Hepatocyte (in vitro differentiated cells): ENCODE measurements at regions not wholly inside any gene's neighbourhood (a gene's known extent, or its start where the extent isn't known, plus 50 kb on each side); places are given as distances from the start of the nearest gene placed in this dataset.

Experiments used
- CTCF ChIP-seq: fragments of 200-600 bp; sonication (generic); IDR thresholded peaks from 2 replicates; pipeline ENCODE4 v1.5.1; 2016; ENCODE audit warnings: antibody characterized with exemption, mild to moderate bottlenecking; ENCODE audit not compliant: poor library complexity
- EZH2 ChIP-seq: fragments of 200-600 bp; sonication (generic); IDR thresholded peaks from 2 replicates; pipeline ENCODE4 v1.6.1; 2016; ENCODE audit warnings: antibody characterized with exemption, mild to moderate bottlenecking, borderline replicate concordance
- EZH2phosphoT487 ChIP-seq: fragments of 200-600 bp; sonication (generic); IDR thresholded peaks from one replicate; pipeline ENCODE4 v1.6.1; 2018; ENCODE audit warnings: antibody characterized with exemption, mild to moderate bottlenecking, low read depth, moderate library complexity; ENCODE audit not compliant: unreplicated experiment, severe bottlenecking

DNA sequence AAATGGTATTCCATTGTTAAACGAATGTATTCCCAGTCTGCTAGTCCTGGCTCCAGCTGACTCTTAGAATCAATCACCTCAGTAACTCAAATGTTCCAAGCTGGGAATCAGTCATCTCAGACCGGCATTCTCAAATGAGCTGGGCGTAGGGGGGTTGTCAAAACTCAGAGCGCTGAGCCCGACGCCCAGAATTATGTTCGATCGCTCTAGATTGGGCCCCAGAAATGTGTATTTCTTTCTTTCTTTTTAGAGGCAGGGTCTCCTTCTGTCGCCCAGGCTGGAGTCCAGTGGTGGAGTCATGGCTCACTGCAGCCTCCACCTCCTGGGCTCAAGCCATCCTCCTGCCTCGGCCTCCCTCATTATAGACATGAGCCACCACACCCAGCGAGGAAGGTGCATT is 99.3 kb upstream of the IGF1R start:
- TF ChIP-seq CTCF (no peak), EZH2phosphoT487 (no peak), EZH2 (no peak)
